PC-3 (cell line): ENCODE measurements at regions not wholly inside any gene's neighbourhood (a gene's known extent, or its start where the extent isn't known, plus 50 kb on each side); places are given as distances from the start of the nearest gene placed in this dataset.

Experiments
- EZH2 ChIP-seq: fragments of 300-600 bp; sonication (generic); IDR thresholded peaks from one replicate; pipeline ENCODE4 v1.6.1; 2017; ENCODE audit warnings: antibody characterized with exemption, mild to moderate bottlenecking, low read length; ENCODE audit not compliant: unreplicated experiment
- EZH2phosphoT487 ChIP-seq: fragments of 300-600 bp; sonication (generic); IDR thresholded peaks from 2 replicates; pipeline ENCODE4 v1.6.1; 2018; ENCODE audit warnings: mild to moderate bottlenecking, antibody characterized with exemption, low read length, borderline replicate concordance
- TF ChIP-seq, protein P1 (sequence below): fragments of 300-600 bp; sonication (generic); conservative IDR thresholded peaks from 2 replicates; pipeline ENCODE4 v1.5.1; 2017; ENCODE audit warnings: antibody characterized with exemption, low read depth, mild to moderate bottlenecking, low read length

DNA sequence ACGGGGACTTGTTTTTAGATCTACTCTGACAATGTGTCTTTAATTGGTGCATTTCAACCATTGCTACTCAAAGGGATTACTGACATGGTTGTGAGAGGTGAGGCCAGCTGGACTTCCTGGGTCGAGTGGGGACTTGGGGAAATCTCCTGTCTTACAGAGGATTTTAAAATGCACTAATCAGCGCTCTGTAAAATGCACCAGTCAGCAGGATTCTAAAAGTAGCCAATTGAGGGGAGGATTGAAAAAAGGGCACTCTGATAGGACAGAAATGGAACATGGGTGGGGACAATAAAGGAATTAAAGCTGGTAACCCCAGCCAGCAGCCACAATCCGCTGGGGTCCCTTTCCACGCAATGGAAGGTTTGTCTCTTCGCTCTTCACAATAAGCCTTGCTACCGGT lies 122.5 kb upstream of the SNRPN start:
- TF ChIP-seq EZH2phosphoT487 (no peak), EZH2 (no peak)
- TF ChIP-seq, protein P1, sequence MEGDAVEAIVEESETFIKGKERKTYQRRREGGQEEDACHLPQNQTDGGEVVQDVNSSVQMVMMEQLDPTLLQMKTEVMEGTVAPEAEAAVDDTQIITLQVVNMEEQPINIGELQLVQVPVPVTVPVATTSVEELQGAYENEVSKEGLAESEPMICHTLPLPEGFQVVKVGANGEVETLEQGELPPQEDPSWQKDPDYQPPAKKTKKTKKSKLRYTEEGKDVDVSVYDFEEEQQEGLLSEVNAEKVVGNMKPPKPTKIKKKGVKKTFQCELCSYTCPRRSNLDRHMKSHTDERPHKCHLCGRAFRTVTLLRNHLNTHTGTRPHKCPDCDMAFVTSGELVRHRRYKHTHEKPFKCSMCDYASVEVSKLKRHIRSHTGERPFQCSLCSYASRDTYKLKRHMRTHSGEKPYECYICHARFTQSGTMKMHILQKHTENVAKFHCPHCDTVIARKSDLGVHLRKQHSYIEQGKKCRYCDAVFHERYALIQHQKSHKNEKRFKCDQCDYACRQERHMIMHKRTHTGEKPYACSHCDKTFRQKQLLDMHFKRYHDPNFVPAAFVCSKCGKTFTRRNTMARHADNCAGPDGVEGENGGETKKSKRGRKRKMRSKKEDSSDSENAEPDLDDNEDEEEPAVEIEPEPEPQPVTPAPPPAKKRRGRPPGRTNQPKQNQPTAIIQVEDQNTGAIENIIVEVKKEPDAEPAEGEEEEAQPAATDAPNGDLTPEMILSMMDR: no peak
